ENCODE measurements at regions not wholly inside any gene's neighbourhood (a gene's known extent, or its start where the extent isn't known, plus 50 kb on each side); places are given as distances from the start of the nearest gene placed in this dataset.

DNA sequence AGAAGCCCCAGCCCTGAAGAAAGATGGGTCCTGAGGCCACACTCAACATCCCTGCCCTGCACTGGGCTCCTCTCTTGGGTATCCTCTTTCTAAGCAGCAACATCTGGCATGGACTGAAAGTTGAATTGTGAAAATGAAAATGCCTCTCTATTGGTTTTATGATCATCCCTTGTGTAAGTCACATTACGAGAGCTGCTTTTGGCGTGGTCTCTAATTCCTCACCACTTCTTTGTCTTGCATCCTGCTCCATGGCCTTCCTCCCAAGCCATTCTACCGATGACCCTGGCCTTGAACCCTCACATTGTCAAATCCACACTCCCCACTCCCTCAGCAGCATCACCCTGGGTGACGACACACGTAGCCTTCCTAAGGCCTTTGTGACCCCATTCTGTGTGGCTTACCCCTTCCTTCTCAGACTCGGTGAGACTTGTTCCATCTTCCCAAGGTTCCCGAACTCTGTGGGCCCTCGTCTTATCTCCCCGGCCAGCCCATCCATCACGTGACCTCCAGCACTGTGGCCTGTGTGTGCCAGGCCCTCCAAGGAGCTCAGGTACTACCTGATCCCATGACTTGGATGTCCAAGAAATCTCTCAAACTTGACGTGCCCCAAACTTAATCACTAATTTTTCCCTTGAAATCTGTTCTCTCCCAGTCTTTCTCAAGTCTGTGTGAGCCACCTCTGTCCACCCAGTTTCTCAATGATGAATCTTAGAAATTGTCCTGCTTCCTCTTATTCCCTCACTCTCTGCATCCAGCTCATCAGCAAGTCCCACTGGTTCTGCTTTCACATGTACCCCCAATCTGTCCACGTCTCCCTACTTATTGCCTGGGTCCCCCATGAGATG, 194.7 kb upstream of the HS6ST1 start:
- TF ChIP-seq, protein P1, sequence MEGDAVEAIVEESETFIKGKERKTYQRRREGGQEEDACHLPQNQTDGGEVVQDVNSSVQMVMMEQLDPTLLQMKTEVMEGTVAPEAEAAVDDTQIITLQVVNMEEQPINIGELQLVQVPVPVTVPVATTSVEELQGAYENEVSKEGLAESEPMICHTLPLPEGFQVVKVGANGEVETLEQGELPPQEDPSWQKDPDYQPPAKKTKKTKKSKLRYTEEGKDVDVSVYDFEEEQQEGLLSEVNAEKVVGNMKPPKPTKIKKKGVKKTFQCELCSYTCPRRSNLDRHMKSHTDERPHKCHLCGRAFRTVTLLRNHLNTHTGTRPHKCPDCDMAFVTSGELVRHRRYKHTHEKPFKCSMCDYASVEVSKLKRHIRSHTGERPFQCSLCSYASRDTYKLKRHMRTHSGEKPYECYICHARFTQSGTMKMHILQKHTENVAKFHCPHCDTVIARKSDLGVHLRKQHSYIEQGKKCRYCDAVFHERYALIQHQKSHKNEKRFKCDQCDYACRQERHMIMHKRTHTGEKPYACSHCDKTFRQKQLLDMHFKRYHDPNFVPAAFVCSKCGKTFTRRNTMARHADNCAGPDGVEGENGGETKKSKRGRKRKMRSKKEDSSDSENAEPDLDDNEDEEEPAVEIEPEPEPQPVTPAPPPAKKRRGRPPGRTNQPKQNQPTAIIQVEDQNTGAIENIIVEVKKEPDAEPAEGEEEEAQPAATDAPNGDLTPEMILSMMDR (IDR thresholded peaks at IDR 0.05; ENCODE audit: low read depth, low read length): no peak
- TF ChIP-seq EZH2phosphoT487 (IDR thresholded peaks at IDR 0.05; ENCODE audit: low read depth): no peak
